Fibroblast of lung (primary cell): ENCODE measurements at regions not wholly inside any gene's neighbourhood (a gene's known extent, or its start where the extent isn't known, plus 50 kb on each side); places are given as distances from the start of the nearest gene placed in this dataset.

Experiments
- DNase-seq, 2 donors: peaks; one replicate each; pipeline versions ENCODE4 v3.0.0 to v3.0.0-alpha.2; 2010; ENCODE audit warnings: low read depth in 2 of 2
- H2AFZ ChIP-seq: 2 replicates; pipeline ENCODE4 v1.5.1; 2012; ENCODE audit warnings: low read length, control low read depth, inconsistent platforms
- H3K27ac ChIP-seq: 2 replicates; pipeline ENCODE4 v1.5.1; 2011; ENCODE audit warnings: low read length, control low read depth; ENCODE audit not compliant: insufficient read depth
- H3K27me3 ChIP-seq: 2 replicates; pipeline ENCODE4 v1.5.1; 2011; ENCODE audit warnings: mild to moderate bottlenecking, low read length; ENCODE audit not compliant: control insufficient read depth, insufficient read depth
- H3K36me3 ChIP-seq: 2 replicates; pipeline ENCODE4 v1.5.1; 2011; ENCODE audit warnings: low read length; ENCODE audit not compliant: control insufficient read depth, insufficient read depth
- H3K4me1 ChIP-seq: 2 replicates; pipeline ENCODE4 v1.5.1; 2011; ENCODE audit warnings: low read length; ENCODE audit not compliant: control insufficient read depth, insufficient read depth; ENCODE audit errors: extremely low read depth
- H3K4me2 ChIP-seq: 2 replicates; pipeline ENCODE4 v1.5.1; 2011; ENCODE audit warnings: low read length, control low read depth; ENCODE audit not compliant: insufficient read depth; ENCODE audit errors: extremely low read depth
- H3K4me3 ChIP-seq, 4 experiments: fragments of 200-600 bp in 1 of 4; sonication (generic) in 1 of 4; replicated peaks in 1 of 4; 2 replicates each; pipeline ENCODE4 v1.5.1; 2011 to 2016; ENCODE audit warnings: low read length in 4 of 4, low read depth in 3 of 4, mild to moderate bottlenecking in 3 of 4, control low read depth in 2 of 4, inconsistent platforms in 1 of 4, mixed read lengths in 1 of 4; ENCODE audit not compliant: insufficient read depth in 1 of 4; ENCODE audit errors: control extremely low read depth in 1 of 4
- H3K79me2 ChIP-seq: 2 replicates; pipeline ENCODE4 v1.5.1; 2012; ENCODE audit warnings: mild to moderate bottlenecking, low read length, inconsistent platforms; ENCODE audit not compliant: control insufficient read depth, insufficient read depth
- H3K9ac ChIP-seq: 2 replicates; pipeline ENCODE4 v1.5.1; 2011; ENCODE audit warnings: mild to moderate bottlenecking, low read length, control low read depth; ENCODE audit not compliant: insufficient read depth
- H3K9me3 ChIP-seq: 2 replicates; pipeline ENCODE4 v1.5.1; 2012; ENCODE audit warnings: low read depth, low read length; ENCODE audit not compliant: control insufficient read depth, insufficient read depth
- H4K20me1 ChIP-seq: 2 replicates; pipeline ENCODE4 v1.5.1; 2011; ENCODE audit warnings: low read length; ENCODE audit not compliant: control insufficient read depth, insufficient read depth; ENCODE audit errors: extremely low read depth
- CTCF ChIP-seq, 2 donors: IDR thresholded peaks in 1 of 2; conservative IDR thresholded peaks in 1 of 2; 1 replicate in 1 of 2; 2 replicates in 1 of 2; pipeline ENCODE4 v1.5.1; 2011 to 2012; ENCODE audit warnings: low read length in 2 of 2, control low read depth in 1 of 2, inconsistent platforms in 1 of 2, low read depth in 1 of 2, mild to moderate bottlenecking in 1 of 2
- EZH2 ChIP-seq: IDR thresholded peaks from 2 replicates; pipeline ENCODE4 v1.5.1; 2012; ENCODE audit warnings: low read length, control low read depth, mild to moderate bottlenecking; ENCODE audit errors: missing control alignments

DNA sequence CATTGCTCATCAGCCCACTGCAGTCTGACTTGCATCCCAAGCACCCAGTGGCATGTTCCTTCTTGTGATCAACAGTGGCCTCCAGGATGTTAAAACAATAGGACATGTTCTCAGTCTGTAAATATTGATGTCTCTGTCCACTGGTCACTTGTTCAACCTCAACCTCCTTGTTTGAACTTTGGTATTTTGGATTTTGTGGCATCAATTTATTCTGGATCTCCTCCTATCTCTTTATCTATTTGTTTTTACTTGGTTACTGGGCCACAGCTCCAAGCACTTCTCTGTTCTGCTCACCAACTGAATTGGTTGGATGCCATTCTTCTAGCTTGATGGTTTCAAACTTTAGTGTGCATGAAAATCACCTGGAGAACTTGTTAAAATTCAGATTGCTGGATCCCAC, 1414.8 kb upstream of the CELF4 start:
- Histone ChIP-seq H3K27ac (no peak overlapping the region), H3K4me2 (no peak overlapping the region), H3K4me1 (no peaks in the 10 kb centered on the region), H4K20me1 (no peaks in the 10 kb centered on the region), H3K4me3 (no peak overlapping the region), H3K79me2 (no peaks in the 10 kb centered on the region), H3K27me3 (no peaks in the 10 kb centered on the region), H3K9me3 (no peaks in the 10 kb centered on the region), H3K9ac (no peak overlapping the region), H2AFZ (no peak overlapping the region), H3K36me3 (no peaks in the 10 kb centered on the region)
- TF ChIP-seq CTCF (conservative IDR thresholded peaks at IDR 0.05 in 1 of 2, IDR thresholded peaks at IDR 0.05 in 1 of 2; ENCODE audit: low read depth in 1 of 2, low read length in 2 of 2) (no peak), EZH2 (no peak)
- no peak for DNase-seq

- no peak overlapping the region for H2AFZ ChIP-seq
Observed at GRCh38 chr18:38972571-38972970, 1407.0 kb upstream of the CELF4 start.

GRCh38 chr18:38971881-38972280, 1406.3 kb upstream of the CELF4 start:
- Histone ChIP-seq H3K27ac (no peak overlapping the region), H3K4me1 (no peaks in the 10 kb centered on the region), H3K9ac (no peak overlapping the region), H3K4me3 (no peak overlapping the region), H3K4me2 (no peak overlapping the region), H3K27me3 (no peaks in the 10 kb centered on the region), H3K36me3 (no peaks in the 10 kb centered on the region), H3K9me3 (no peaks in the 10 kb centered on the region), H2AFZ (no peak overlapping the region), H3K79me2 (no peaks in the 10 kb centered on the region), H4K20me1 (no peaks in the 10 kb centered on the region)
- no peak for TF ChIP-seq EZH2
- DNase-seq = no peak

More at GRCh38 chr18:38972571-38972970, 1407.0 kb upstream of the CELF4 start:
- no peaks in the 10 kb centered on the region for H3K27me3 ChIP-seq
- no peak for DNase-seq
- H3K27ac ChIP-seq = no peak overlapping the region
- H3K9ac ChIP-seq = no peak overlapping the region
- H3K9me3 ChIP-seq = no peaks in the 10 kb centered on the region
- no peak for TF ChIP-seq CTCF (conservative IDR thresholded peaks at IDR 0.05 in 1 of 2, IDR thresholded peaks at IDR 0.05 in 1 of 2; ENCODE audit: low read depth in 1 of 2, low read length in 2 of 2)
- no peak for TF ChIP-seq EZH2
- H3K79me2 ChIP-seq = no peaks in the 10 kb centered on the region
- H3K36me3 ChIP-seq = no peaks in the 10 kb centered on the region
- H3K4me3 ChIP-seq = no peak overlapping the region
- no peaks in the 10 kb centered on the region for H3K4me1 ChIP-seq
- no peak overlapping the region for H3K4me2 ChIP-seq
- no peaks in the 10 kb centered on the region for H4K20me1 ChIP-seq
